IMR-90 (cell line): ENCODE measurements at regions not wholly inside any gene's neighbourhood (a gene's known extent, or its start where the extent isn't known, plus 50 kb on each side); places are given as distances from the start of the nearest gene placed in this dataset.

Experiments used
- ATAC-seq: fragments of 200-7000 bp; cut with Tn5 transposase; 2 replicates; pipeline ENCODE4 v1.9.1; 2020; ENCODE audit warnings: low read depth, mild to moderate bottlenecking, moderate library complexity
- BruUV-seq: library from RNA; stranded (reverse); fragments of 400-500 nt; replicated peaks from 2 replicates; lab custom pipeline; 2021; lab: Mats Ljungman, UMichigan
- CTCF ChIA-PET: fragments of 300-600 bp; formaldehyde crosslinking; extraction: SDS; loops from one replicate; lab custom pipeline; 2021; ENCODE audit warnings: antibody characterized with exemption; lab: Yijun Ruan, JAX
- POLR2A ChIA-PET: fragments of 300-600 bp; sonication (Branson Sonifier 250); formaldehyde crosslinking; loops from one replicate; lab custom pipeline; 2022; ENCODE audit warnings: antibody characterized with exemption; ENCODE audit not compliant: unreplicated experiment; lab: Charles Lee
- DNase-seq: peaks from one replicate; pipeline ENCODE4 v3.0.0; 2013
- H2AFZ ChIP-seq: replicated peaks from 2 replicates; pipeline ENCODE3; 2013; ENCODE audit warnings: low read length, mild to moderate bottlenecking; ENCODE audit not compliant: poor library complexity
- H2AK5ac ChIP-seq: 2 replicates; pipeline ENCODE4 v1.6.1; 2013; ENCODE audit warnings: low read depth, low read length, inconsistent platforms
- H2AK9ac ChIP-seq: replicated peaks from 2 replicates; pipeline ENCODE3; 2013; ENCODE audit warnings: mild to moderate bottlenecking, low read depth, low read length, moderate library complexity; ENCODE audit not compliant: poor library complexity
- H2BK120ac ChIP-seq: 2 replicates; pipeline ENCODE4 v1.6.1; 2013; ENCODE audit warnings: low read depth, low read length, inconsistent platforms
- H2BK15ac ChIP-seq: 3 replicates; pipeline ENCODE4 v1.6.1; 2013; ENCODE audit warnings: low read depth, low read length, inconsistent platforms
- H2BK20ac ChIP-seq: 2 replicates; pipeline ENCODE4 v1.6.1; 2013; ENCODE audit warnings: low read depth, mild to moderate bottlenecking, inconsistent platforms, low read length, moderate library complexity
- H2BK5ac ChIP-seq: 2 replicates; pipeline ENCODE4 v1.6.1; 2013; ENCODE audit warnings: mild to moderate bottlenecking, low read depth, low read length, inconsistent platforms; ENCODE audit not compliant: poor library complexity, severe bottlenecking
- H3K14ac ChIP-seq: replicated peaks from 2 replicates; pipeline ENCODE4 v1.6.1; 2013; ENCODE audit warnings: low read depth, low read length, inconsistent platforms
- H3K18ac ChIP-seq: 2 replicates; pipeline ENCODE4 v1.6.1; 2013; ENCODE audit warnings: low read depth, low read length, control low read depth
- H3K23ac ChIP-seq: 2 replicates; pipeline ENCODE4 v1.6.1; 2013; ENCODE audit warnings: low read depth, low read length, inconsistent platforms
- H3K27ac ChIP-seq: 2 replicates; pipeline ENCODE4 v1.5.1; 2013; ENCODE audit warnings: mild to moderate bottlenecking, control low read depth, low read length; ENCODE audit not compliant: insufficient read depth
- H3K27me3 ChIP-seq: 2 replicates; pipeline ENCODE4 v1.6.1; 2013; ENCODE audit warnings: low read length; ENCODE audit not compliant: control insufficient read depth, insufficient read depth
- H3K36me3 ChIP-seq: 2 replicates; pipeline ENCODE4 v1.6.1; 2013; ENCODE audit warnings: low read length, mixed read lengths; ENCODE audit not compliant: control insufficient read depth, insufficient read depth
- H3K4ac ChIP-seq: 2 replicates; pipeline ENCODE4 v1.6.1; 2013; ENCODE audit warnings: low read depth, low read length, inconsistent platforms
- H3K4me1 ChIP-seq: 2 replicates; pipeline ENCODE4 v1.6.1; 2013; ENCODE audit warnings: low read length, mixed read lengths; ENCODE audit not compliant: control insufficient read depth, insufficient read depth
- H3K4me2 ChIP-seq: 2 replicates; pipeline ENCODE4 v1.6.1; 2013; ENCODE audit warnings: low read depth, mild to moderate bottlenecking, control low read depth, low read length, moderate library complexity
- H3K4me3 ChIP-seq: 2 replicates; pipeline ENCODE4 v1.5.1; 2013; ENCODE audit warnings: low read depth, mild to moderate bottlenecking, control low read depth, low read length, moderate library complexity; ENCODE audit not compliant: insufficient read depth
- H3K56ac ChIP-seq: 2 replicates; pipeline ENCODE4 v1.6.1; 2013; ENCODE audit warnings: low read length, inconsistent platforms; ENCODE audit not compliant: insufficient read depth; ENCODE audit errors: extremely low read depth
- H3K79me1 ChIP-seq, 2 experiments: 2 replicates each; pipeline ENCODE4 v1.6.1; 2013; ENCODE audit warnings: low read length in 2 of 2, inconsistent platforms in 1 of 2, low read depth in 1 of 2
- H3K9ac ChIP-seq: 2 replicates; pipeline ENCODE4 v1.6.1; 2013; ENCODE audit warnings: low read depth, low read length, control low read depth
- H3K9me1 ChIP-seq: 2 replicates; pipeline ENCODE4 v1.6.1; 2013; ENCODE audit warnings: low read length, inconsistent platforms; ENCODE audit not compliant: insufficient read depth
- H3K9me3 ChIP-seq: 2 replicates; pipeline ENCODE4 v1.6.1; 2013; ENCODE audit warnings: low read length; ENCODE audit not compliant: control insufficient read depth, insufficient read depth
- H4K20me1 ChIP-seq: 2 replicates; pipeline ENCODE4 v1.6.1; 2013; ENCODE audit warnings: low read length, inconsistent platforms; ENCODE audit not compliant: insufficient read depth
- H4K5ac ChIP-seq: 2 replicates; pipeline ENCODE4 v1.6.1; 2013; ENCODE audit warnings: mild to moderate bottlenecking, low read depth, low read length, control low read depth
- H4K8ac ChIP-seq, 2 experiments: 2 replicates each; pipeline ENCODE4 v1.6.1; 2013; ENCODE audit warnings: low read depth in 2 of 2, low read length in 2 of 2, control low read depth in 1 of 2, inconsistent platforms in 1 of 2
- H4K91ac ChIP-seq: 2 replicates; pipeline ENCODE4 v1.6.1; 2013; ENCODE audit warnings: low read depth, low read length, inconsistent platforms; ENCODE audit not compliant: insufficient read depth
- BHLHE40 ChIP-seq: fragments of 150-350 bp; IDR thresholded peaks from 2 replicates; pipeline ENCODE4 v1.6.1; 2016; ENCODE audit warnings: mild to moderate bottlenecking, low read depth, low read length
- CEBPB ChIP-seq: IDR thresholded peaks from 2 replicates; pipeline ENCODE4 v1.6.1; 2012; ENCODE audit warnings: low read depth, low read length, improper control_type of control experiment
- CHD1 ChIP-seq: IDR thresholded peaks from 2 replicates; pipeline ENCODE4 v1.6.1; 2012; ENCODE audit warnings: low read depth, low read length, improper control_type of control experiment
- CTCF ChIP-seq: conservative IDR thresholded peaks from 2 replicates; pipeline ENCODE4 v1.5.1; 2012; ENCODE audit warnings: mild to moderate bottlenecking, low read depth, low read length, improper control_type of control experiment
- ELK1 ChIP-seq: fragments of 150-350 bp; IDR thresholded peaks from 2 replicates; pipeline ENCODE4 v1.6.1; 2016; ENCODE audit warnings: low read depth, mild to moderate bottlenecking, low read length, moderate library complexity, borderline replicate concordance
- FOS ChIP-seq: fragments of 150-350 bp; IDR thresholded peaks from 2 replicates; pipeline ENCODE4 v1.6.1; 2016; ENCODE audit warnings: low read depth, low read length
- MAFK ChIP-seq: IDR thresholded peaks from 2 replicates; pipeline ENCODE4 v1.6.1; 2012; ENCODE audit warnings: low read depth, low read length, improper control_type of control experiment
- MAZ ChIP-seq: IDR thresholded peaks from 2 replicates; pipeline ENCODE4 v1.6.1; 2012; ENCODE audit warnings: low read depth, mild to moderate bottlenecking, low read length, improper control_type of control experiment, moderate library complexity, borderline replicate concordance
- MXI1 ChIP-seq: IDR thresholded peaks from 2 replicates; pipeline ENCODE4 v1.6.1; 2012; ENCODE audit warnings: low read depth, mild to moderate bottlenecking, low read length, moderate library complexity, borderline replicate concordance
- NFE2L2 ChIP-seq: fragments of 150-350 bp; IDR thresholded peaks from 2 replicates; pipeline ENCODE4 v1.6.1; 2016; ENCODE audit warnings: low read depth, mild to moderate bottlenecking, low read length
- POLR2A ChIP-seq: IDR thresholded peaks from 2 replicates; pipeline ENCODE4 v1.6.1; 2012; ENCODE audit warnings: mild to moderate bottlenecking, low read depth, low read length
- RAD21 ChIP-seq: IDR thresholded peaks from 2 replicates; pipeline ENCODE4 v1.6.1; 2012; ENCODE audit warnings: low read length, improper control_type of control experiment
- RCOR1 ChIP-seq: IDR thresholded peaks from 2 replicates; pipeline ENCODE4 v1.6.1; 2012; ENCODE audit warnings: mild to moderate bottlenecking, low read length, improper control_type of control experiment; ENCODE audit not compliant: insufficient replicate concordance
- RFX5 ChIP-seq: IDR thresholded peaks from 2 replicates; pipeline ENCODE4 v1.8.0; 2012; ENCODE audit warnings: low read depth, mild to moderate bottlenecking, low read length, moderate library complexity
- SMC3 ChIP-seq: fragments of 150-350 bp; IDR thresholded peaks from 2 replicates; pipeline ENCODE4 v1.6.1; 2016; ENCODE audit warnings: low read depth, mild to moderate bottlenecking, antibody characterized with exemption, low read length, moderate library complexity
- USF2 ChIP-seq: fragments of 150-350 bp; IDR thresholded peaks from 2 replicates; pipeline ENCODE4 v1.6.1; 2017; ENCODE audit warnings: mild to moderate bottlenecking, antibody characterized with exemption, low read length, low read depth
- WGBS, 2 experiments: methylation state at CpG; one replicate each; pipeline versions ENCODE4 v1.1.5 to v1.1.7; 2013; ENCODE audit warnings: missing lambda C conversion rate in 2 of 2; ENCODE audit not compliant: insufficient read length in 1 of 2; ENCODE audit errors: extremely low coverage in 2 of 2; 5-methylcytosine and 5-hydroxymethylcytosine counted together
- dilution Hi-C: fragments of 300-500 bp; cut with HindIII; formaldehyde crosslinking; loops from one replicate; pipeline ENCODE4 v1.14.3; 2018; ENCODE audit warnings: low sequenced_read_pairs; ENCODE audit not compliant: unreplicated experiment
- in situ Hi-C: fragments of 300-500 bp; cut with MboI; formaldehyde crosslinking; loops from 3 replicates; pipeline ENCODE4 v1.14.3; 2019; ENCODE audit warnings: low sequenced_read_pairs, inconsistent platforms, mixed read lengths
- intact Hi-C: fragments of 100-400 bp; cut with micrococcal nuclease; formaldehyde crosslinking; loops from 2 replicates; pipeline ENCODE4 v1.10.0; 2022

- Histone ChIP-seq H2BK15ac (no peak overlapping the region), H2AK9ac (no peak overlapping the region), H3K18ac (no peak overlapping the region), H4K8ac (no peak overlapping the region), H2BK5ac (no peak overlapping the region), H3K36me3 (no peaks in the 10 kb centered on the region), H3K14ac (no peak overlapping the region), H3K9me3 (peaks cover 4% of the 10 kb centered on the region), H4K20me1 (no peaks in the 10 kb centered on the region), H3K4ac (no peak overlapping the region), H3K27ac (no peak overlapping the region), H2BK20ac (no peak overlapping the region), H3K4me2 (no peak overlapping the region), H4K91ac (no peak overlapping the region), H2AK5ac (no peak overlapping the region), H2BK120ac (no peak overlapping the region), H3K9me1 (no peaks in the 10 kb centered on the region), H3K56ac (no peak overlapping the region), H2AFZ (no peak overlapping the region), H3K79me1 (no peaks in the 10 kb centered on the region), H3K4me1 (no peaks in the 10 kb centered on the region), H3K9ac (no peak overlapping the region), H3K4me3 (no peak overlapping the region), H3K27me3 (no peaks in the 10 kb centered on the region; the same call in 1 of the 2 replicates), H4K5ac (no peak overlapping the region), H3K23ac (no peak overlapping the region)
- in situ Hi-C loops = no loop called here
- dilution Hi-C loops = no loop called here
- TF ChIP-seq CTCF (no peak), NFE2L2 (no peak), CEBPB (no peak), USF2 (no peak), RCOR1 (no peak), CHD1 (no peak), POLR2A (no peak), MAFK (no peak), MAZ (no peak), BHLHE40 (no peak), MXI1 (no peak), RAD21 (no peak), SMC3 (no peak), RFX5 (no peak), FOS (no peak), ELK1 (no peak)
- intact Hi-C loops = no loop called here
- DNase-seq = no peak
- POLR2A ChIA-PET = no interaction called here
- no CpG with 5 or more reads among the region's 2 CpGs for WGBS, 2 experiments
- no peak for ATAC-seq
- no TSS peak for BruUV-seq
- CTCF ChIA-PET = no interaction called here
Measured at GRCh38 chr1:13890766-13891165, 190.8 kb downstream of the PRDM2 start.
